Activated T-cell treated with anti-CD3 and anti-CD28 coated beads, Interleukin-2, amount 50 U/mL, for 48 hours (primary cell): ENCODE measurements at regions not wholly inside any gene's neighbourhood (a gene's known extent, or its start where the extent isn't known, plus 50 kb on each side); places are given as distances from the start of the nearest gene placed in this dataset.

Source experiments
- DNase-seq, 2 experiments: peaks; one replicate each; pipeline ENCODE4 v3.0.0-alpha.2; 2020

- no peak for DNase-seq
These were observed 537.4 kb downstream of the MN1 start for GRCh38 chr22:27264184-27264583.

- DNase-seq = no peak
These were observed 534.4 kb downstream of the MN1 start for GRCh38 chr22:27267145-27267544.

GRCh38 chr22:27269751-27270543, 531.6 kb downstream of the MN1 start:
- no peak for DNase-seq

GRCh38 chr22:27270818-27271510, 530.6 kb downstream of the MN1 start:
- no peak for DNase-seq

- no peak for DNase-seq
These were observed 528.1 kb downstream of the MN1 start for GRCh38 chr22:27273436-27273835.

- no peak for DNase-seq
These were observed 527.7 kb downstream of the MN1 start for GRCh38 chr22:27273853-27274252.

- no peak for DNase-seq
These were observed 526.6 kb downstream of the MN1 start for GRCh38 chr22:27274770-27275449.

GRCh38 chr22:27278946-27279345, 522.6 kb downstream of the MN1 start:
- no peak for DNase-seq

- DNase-seq = no peak
These were observed 518.3 kb downstream of the MN1 start for GRCh38 chr22:27283240-27283639.

GRCh38 chr22:27283714-27284113, 517.8 kb downstream of the MN1 start:
- no peak for DNase-seq

- DNase-seq = no peak
These were observed 517.2 kb downstream of the MN1 start for GRCh38 chr22:27284324-27284723.

GRCh38 chr22:27286711-27287110, 514.8 kb downstream of the MN1 start:
- DNase-seq = no peak

- no peak for DNase-seq
These were observed 508.8 kb downstream of the MN1 start for GRCh38 chr22:27292542-27293299.

- DNase-seq = no peak
These were observed 507.7 kb downstream of the MN1 start for GRCh38 chr22:27293721-27294445.

GRCh38 chr22:27295040-27295439, 506.5 kb downstream of the MN1 start:
- DNase-seq = no peak

- DNase-seq = no peak
These were observed 506.0 kb downstream of the MN1 start for GRCh38 chr22:27295605-27296004.

GRCh38 chr22:27296091-27296675, 505.4 kb downstream of the MN1 start:
- no peak for DNase-seq

- no peak for DNase-seq
These were observed 504.4 kb downstream of the MN1 start for GRCh38 chr22:27297125-27297524.

- DNase-seq = no peak
These were observed 503.2 kb downstream of the MN1 start for GRCh38 chr22:27298332-27298731.

- DNase-seq = no peak
These were observed 502.8 kb downstream of the MN1 start for GRCh38 chr22:27298742-27299141.

- DNase-seq = no peak
These were observed 502.1 kb downstream of the MN1 start for GRCh38 chr22:27299181-27300085.
